ENCODE measurements at regions not wholly inside any gene's neighbourhood (a gene's known extent, or its start where the extent isn't known, plus 50 kb on each side); places are given as distances from the start of the nearest gene placed in this dataset.

GRCh38 chr16:54846766-54847165 is 83.9 kb upstream of the IRX5 start:
- TF ChIP-seq CTCF (IDR thresholded peaks at IDR 0.05) (no peak), EP300 (IDR thresholded peaks at IDR 0.05) (no peak)

Measured in ovary (tissue), 3 donors.